T-helper 2 cell treated with Interferon-gamma antibody and Interleukin-4, amounts not matched to agents 5 μg/mL and 100 μg/mL, for 36 hours (primary cell): ENCODE measurements at regions not wholly inside any gene's neighbourhood (a gene's known extent, or its start where the extent isn't known, plus 50 kb on each side); places are given as distances from the start of the nearest gene placed in this dataset.

Source experiments
- DNase-seq: peaks from one replicate; pipeline ENCODE4 v3.0.0; 2021; ENCODE audit warnings: low spot score
- H3K27ac Mint-ChIP-seq: one replicate; pipeline ENCODE4 v1.8.0; 2021; ENCODE audit warnings: mild to moderate bottlenecking, mixed read lengths
- H3K27me3 Mint-ChIP-seq: one replicate; pipeline ENCODE4 v1.8.0; 2021; ENCODE audit warnings: low read depth, mixed read lengths
- H3K36me3 Mint-ChIP-seq: one replicate; pipeline ENCODE4 v1.8.0; 2021; ENCODE audit warnings: low read depth, mixed read lengths
- H3K4me1 Mint-ChIP-seq: one replicate; pipeline ENCODE4 v1.8.0; 2021; ENCODE audit warnings: low read depth, mixed read lengths
- H3K4me3 Mint-ChIP-seq: one replicate; pipeline ENCODE4 v1.8.0; 2022; ENCODE audit warnings: mild to moderate bottlenecking, moderate library complexity, mixed read lengths
- H3K9me3 Mint-ChIP-seq: one replicate; pipeline ENCODE4 v1.8.0; 2021; ENCODE audit warnings: mixed read lengths

GRCh38 chr5:88594441-88594840, 288.5 kb downstream of the MEF2C start:
- H3K27me3 Mint-ChIP-seq = no peaks in the 10 kb centered on the region
- no peak overlapping the region for H3K27ac Mint-ChIP-seq
- H3K4me3 Mint-ChIP-seq = no peak overlapping the region
- no peaks in the 10 kb centered on the region for H3K9me3 Mint-ChIP-seq
- no peak for DNase-seq
- H3K4me1 Mint-ChIP-seq = no peaks in the 10 kb centered on the region
- no peaks in the 10 kb centered on the region for H3K36me3 Mint-ChIP-seq

GRCh38 chr5:88588609-88589008, 294.4 kb downstream of the MEF2C start:
- no peaks in the 10 kb centered on the region for H3K9me3 Mint-ChIP-seq
- H3K4me1 Mint-ChIP-seq = no peaks in the 10 kb centered on the region
- H3K27me3 Mint-ChIP-seq = no peaks in the 10 kb centered on the region
- DNase-seq = no peak
- no peak overlapping the region for H3K27ac Mint-ChIP-seq
- no peak overlapping the region for H3K4me3 Mint-ChIP-seq
- no peaks in the 10 kb centered on the region for H3K36me3 Mint-ChIP-seq

- Mint-ChIP-seq H3K27me3 (no peaks in the 10 kb centered on the region), H3K4me1 (no peaks in the 10 kb centered on the region), H3K4me3 (no peak overlapping the region), H3K27ac (no peak overlapping the region), H3K9me3 (no peaks in the 10 kb centered on the region), H3K36me3 (no peaks in the 10 kb centered on the region)
- DNase-seq = no peak
Observed at GRCh38 chr5:88583471-88583870, 299.5 kb downstream of the MEF2C start.

GRCh38 chr5:88558366-88558765, 289.7 kb upstream of the TMEM161B start:
- peaks cover 3% of the 10 kb centered on the region for H3K4me1 Mint-ChIP-seq
- DNase-seq = no peak
- H3K27me3 Mint-ChIP-seq = peaks cover 3% of the 10 kb centered on the region
- H3K36me3 Mint-ChIP-seq = no peaks in the 10 kb centered on the region
- H3K4me3 Mint-ChIP-seq = no peak overlapping the region
- no peak overlapping the region for H3K27ac Mint-ChIP-seq
- H3K9me3 Mint-ChIP-seq = no peaks in the 10 kb centered on the region

- H3K27ac Mint-ChIP-seq = no peak overlapping the region
- peaks cover 3% of the 10 kb centered on the region for H3K4me1 Mint-ChIP-seq
- DNase-seq = no peak
- no peaks in the 10 kb centered on the region for H3K9me3 Mint-ChIP-seq
- peaks cover 3% of the 10 kb centered on the region for H3K27me3 Mint-ChIP-seq
- no peaks in the 10 kb centered on the region for H3K36me3 Mint-ChIP-seq
- H3K4me3 Mint-ChIP-seq = no peak overlapping the region
Observed at GRCh38 chr5:88557881-88558280, 289.2 kb upstream of the TMEM161B start.

GRCh38 chr5:88557131-88557530, 288.5 kb upstream of the TMEM161B start:
- Mint-ChIP-seq H3K36me3 (no peaks in the 10 kb centered on the region), H3K27ac (no peak overlapping the region), H3K4me3 (no peak overlapping the region), H3K4me1 (peaks cover 3% of the 10 kb centered on the region), H3K9me3 (no peaks in the 10 kb centered on the region), H3K27me3 (peaks cover 3% of the 10 kb centered on the region)
- no peak for DNase-seq

GRCh38 chr5:88556406-88556805, 287.8 kb upstream of the TMEM161B start:
- peaks cover 3% of the 10 kb centered on the region for H3K4me1 Mint-ChIP-seq
- DNase-seq = no peak
- H3K27me3 Mint-ChIP-seq = peaks cover 3% of the 10 kb centered on the region
- H3K36me3 Mint-ChIP-seq = no peaks in the 10 kb centered on the region
- H3K4me3 Mint-ChIP-seq = no peak overlapping the region
- no peak overlapping the region for H3K27ac Mint-ChIP-seq
- no peaks in the 10 kb centered on the region for H3K9me3 Mint-ChIP-seq

GRCh38 chr5:88555674-88556073, 287.0 kb upstream of the TMEM161B start:
- Mint-ChIP-seq H3K4me3 (no peak overlapping the region), H3K9me3 (no peaks in the 10 kb centered on the region), H3K4me1 (peaks cover 3% of the 10 kb centered on the region), H3K27ac (no peak overlapping the region), H3K36me3 (no peaks in the 10 kb centered on the region), H3K27me3 (peaks cover 3% of the 10 kb centered on the region)
- no peak for DNase-seq

- H3K36me3 Mint-ChIP-seq = no peaks in the 10 kb centered on the region
- DNase-seq = no peak
- H3K27me3 Mint-ChIP-seq = peaks cover 3% of the 10 kb centered on the region
- H3K27ac Mint-ChIP-seq = no peak overlapping the region
- no peaks in the 10 kb centered on the region for H3K9me3 Mint-ChIP-seq
- no peak overlapping the region for H3K4me3 Mint-ChIP-seq
- peaks cover 3% of the 10 kb centered on the region for H3K4me1 Mint-ChIP-seq
Observed at GRCh38 chr5:88553986-88554385, 285.3 kb upstream of the TMEM161B start.

GRCh38 chr5:88553136-88553875, 284.7 kb upstream of the TMEM161B start:
- no peaks in the 10 kb centered on the region for H3K9me3 Mint-ChIP-seq
- H3K36me3 Mint-ChIP-seq = no peaks in the 10 kb centered on the region
- H3K27me3 Mint-ChIP-seq = peaks cover 3% of the 10 kb centered on the region

GRCh38 chr5:88552426-88552825, 283.8 kb upstream of the TMEM161B start:
- Mint-ChIP-seq H3K27ac (no peak overlapping the region), H3K4me1 (peaks cover 3% of the 10 kb centered on the region), H3K4me3 (no peak overlapping the region), H3K9me3 (no peaks in the 10 kb centered on the region), H3K27me3 (peaks cover 6% of the 10 kb centered on the region), H3K36me3 (no peaks in the 10 kb centered on the region)
- DNase-seq = no peak

More at GRCh38 chr5:88553136-88553875, 284.7 kb upstream of the TMEM161B start:
- Mint-ChIP-seq H3K27ac (no peak overlapping the region), H3K4me1 (peaks cover 3% of the 10 kb centered on the region), H3K4me3 (no peak overlapping the region)
- DNase-seq = no peak

- Mint-ChIP-seq H3K4me1 (peaks cover 3% of the 10 kb centered on the region), H3K27me3 (peaks cover 6% of the 10 kb centered on the region), H3K4me3 (no peak overlapping the region), H3K27ac (no peak overlapping the region), H3K9me3 (no peaks in the 10 kb centered on the region), H3K36me3 (no peaks in the 10 kb centered on the region)
- DNase-seq = no peak
Observed at GRCh38 chr5:88551724-88552345, 283.2 kb upstream of the TMEM161B start.

GRCh38 chr5:88550736-88551135, 282.1 kb upstream of the TMEM161B start:
- H3K27me3 Mint-ChIP-seq = peaks cover 2% of the 10 kb centered on the region
- H3K9me3 Mint-ChIP-seq = no peaks in the 10 kb centered on the region
- H3K4me1 Mint-ChIP-seq = peaks cover 2% of the 10 kb centered on the region
- H3K27ac Mint-ChIP-seq = no peak overlapping the region
- H3K4me3 Mint-ChIP-seq = no peak overlapping the region
- H3K36me3 Mint-ChIP-seq = no peaks in the 10 kb centered on the region
- no peak for DNase-seq

- no peak for DNase-seq
- Mint-ChIP-seq H3K27me3 (peaks cover 6% of the 10 kb centered on the region), H3K9me3 (no peaks in the 10 kb centered on the region), H3K4me1 (no peaks in the 10 kb centered on the region), H3K36me3 (no peaks in the 10 kb centered on the region), H3K27ac (no peak overlapping the region), H3K4me3 (no peak overlapping the region)
Observed at GRCh38 chr5:88548136-88548805, 279.6 kb upstream of the TMEM161B start.
